Fibroblast of the aortic adventitia (primary cell): ENCODE measurements at regions not wholly inside any gene's neighbourhood (a gene's known extent, or its start where the extent isn't known, plus 50 kb on each side); places are given as distances from the start of the nearest gene placed in this dataset.

Experiments used
- DNase-seq: peaks from one replicate; pipeline ENCODE4 v3.0.0-alpha.2; 2010; ENCODE audit warnings: low read depth
- H3K4me3 ChIP-seq: 2 replicates; pipeline ENCODE4 v1.5.1; 2011; ENCODE audit warnings: low read depth, mild to moderate bottlenecking, control low read depth, low read length, moderate library complexity
- TF ChIP-seq, protein P1 (sequence below): IDR thresholded peaks from 2 replicates; pipeline ENCODE4 v1.5.1; 2011; ENCODE audit warnings: mild to moderate bottlenecking, low read length, control low read depth, inconsistent platforms; ENCODE audit not compliant: insufficient read depth

DNA sequence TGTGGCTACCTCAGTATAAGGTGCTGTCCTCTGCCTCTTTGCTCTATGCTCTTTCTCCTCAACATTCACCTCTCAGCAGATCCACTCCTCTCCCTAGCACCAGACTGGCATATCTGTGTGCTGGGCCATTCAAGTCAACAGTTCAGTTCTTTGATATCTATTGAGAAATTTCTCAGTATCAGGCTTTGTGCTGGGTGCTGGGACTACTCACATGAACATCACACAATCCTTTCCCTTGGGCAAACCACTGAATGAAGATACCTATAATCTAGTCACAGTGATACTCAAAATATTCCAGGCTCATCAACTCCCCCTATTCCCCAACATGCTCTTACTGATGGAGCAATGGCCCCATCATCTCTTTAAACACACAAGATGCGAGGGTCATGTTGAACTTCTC lies 120.8 kb downstream of the RPL22L1 start:
- H3K4me3 ChIP-seq = no peak overlapping the region
- DNase-seq = no peak
- TF ChIP-seq, protein P1, sequence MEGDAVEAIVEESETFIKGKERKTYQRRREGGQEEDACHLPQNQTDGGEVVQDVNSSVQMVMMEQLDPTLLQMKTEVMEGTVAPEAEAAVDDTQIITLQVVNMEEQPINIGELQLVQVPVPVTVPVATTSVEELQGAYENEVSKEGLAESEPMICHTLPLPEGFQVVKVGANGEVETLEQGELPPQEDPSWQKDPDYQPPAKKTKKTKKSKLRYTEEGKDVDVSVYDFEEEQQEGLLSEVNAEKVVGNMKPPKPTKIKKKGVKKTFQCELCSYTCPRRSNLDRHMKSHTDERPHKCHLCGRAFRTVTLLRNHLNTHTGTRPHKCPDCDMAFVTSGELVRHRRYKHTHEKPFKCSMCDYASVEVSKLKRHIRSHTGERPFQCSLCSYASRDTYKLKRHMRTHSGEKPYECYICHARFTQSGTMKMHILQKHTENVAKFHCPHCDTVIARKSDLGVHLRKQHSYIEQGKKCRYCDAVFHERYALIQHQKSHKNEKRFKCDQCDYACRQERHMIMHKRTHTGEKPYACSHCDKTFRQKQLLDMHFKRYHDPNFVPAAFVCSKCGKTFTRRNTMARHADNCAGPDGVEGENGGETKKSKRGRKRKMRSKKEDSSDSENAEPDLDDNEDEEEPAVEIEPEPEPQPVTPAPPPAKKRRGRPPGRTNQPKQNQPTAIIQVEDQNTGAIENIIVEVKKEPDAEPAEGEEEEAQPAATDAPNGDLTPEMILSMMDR = no peak

DNA sequence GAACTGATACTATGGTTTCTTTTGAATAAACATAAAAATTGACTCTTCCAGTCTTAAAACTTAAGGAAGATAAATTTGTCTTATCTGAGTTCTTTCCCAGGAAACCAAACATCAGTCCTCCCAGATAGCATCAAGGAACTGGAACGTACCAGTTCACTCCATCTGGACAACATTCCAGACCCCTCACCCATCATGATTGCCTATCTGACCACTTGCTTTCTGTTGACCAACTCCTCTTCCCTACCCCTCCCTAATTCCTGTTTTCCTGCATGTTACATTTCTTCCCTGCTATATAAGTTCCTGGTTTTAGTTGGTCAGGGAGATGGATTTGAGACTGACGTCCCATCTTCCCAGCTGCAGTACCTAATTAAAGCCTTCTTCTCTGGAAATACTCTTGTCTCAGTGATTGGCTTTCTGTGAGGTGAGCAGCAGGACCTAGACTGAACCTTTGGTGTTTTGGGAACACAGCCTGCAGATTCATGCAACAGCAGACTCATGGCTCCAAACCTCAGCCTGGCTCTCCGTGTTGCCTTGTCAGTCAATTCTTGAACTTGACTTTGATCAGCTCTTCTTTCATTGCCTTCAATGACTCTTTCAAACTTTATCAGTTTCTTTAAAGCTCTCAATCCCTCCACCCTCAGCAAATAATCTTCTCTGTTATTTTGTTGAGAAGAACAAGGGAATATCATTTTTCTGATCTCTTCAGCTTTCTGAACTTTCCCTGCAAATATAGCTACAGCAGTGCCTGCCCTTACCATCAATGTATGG lies 123.6 kb downstream of the RPL22L1 start:
- peak; percentile 88 for DNase-seq
- no peak overlapping the region for H3K4me3 ChIP-seq
- TF ChIP-seq, protein P1 = no peak

DNA sequence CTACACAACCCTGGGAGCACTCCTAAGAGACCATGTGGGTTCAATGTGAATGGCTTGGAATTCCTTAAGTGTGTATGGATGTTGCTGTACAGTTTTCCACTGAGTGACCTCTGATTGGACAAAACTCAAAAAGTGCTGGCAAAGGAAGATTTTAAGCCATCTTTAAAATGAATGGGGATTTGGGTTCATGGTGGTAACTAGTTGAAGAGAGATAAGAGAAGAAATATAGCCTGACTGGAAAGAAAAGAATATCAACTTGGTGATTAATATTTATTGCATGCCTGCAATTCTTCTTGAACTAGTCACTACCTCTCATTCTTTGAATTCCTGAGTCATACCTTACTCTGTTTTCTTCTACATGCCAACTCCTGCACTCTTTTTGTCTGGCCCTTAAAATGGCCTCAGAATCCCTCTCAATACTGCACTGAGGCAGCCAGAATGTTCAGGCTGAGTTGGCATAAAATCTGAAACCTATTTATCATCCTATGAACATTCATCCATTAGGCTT lies 124.7 kb downstream of the RPL22L1 start:
- DNase-seq = peak; percentile 99
- TF ChIP-seq, protein P1 = no peak
- no peak overlapping the region for H3K4me3 ChIP-seq

- TF ChIP-seq, protein P1 = no peak
- H3K4me3 ChIP-seq = no peak overlapping the region
- no peak for DNase-seq
These were observed 128.1 kb downstream of the RPL22L1 start for GRCh38 chr3:170741756-170742529.

DNA sequence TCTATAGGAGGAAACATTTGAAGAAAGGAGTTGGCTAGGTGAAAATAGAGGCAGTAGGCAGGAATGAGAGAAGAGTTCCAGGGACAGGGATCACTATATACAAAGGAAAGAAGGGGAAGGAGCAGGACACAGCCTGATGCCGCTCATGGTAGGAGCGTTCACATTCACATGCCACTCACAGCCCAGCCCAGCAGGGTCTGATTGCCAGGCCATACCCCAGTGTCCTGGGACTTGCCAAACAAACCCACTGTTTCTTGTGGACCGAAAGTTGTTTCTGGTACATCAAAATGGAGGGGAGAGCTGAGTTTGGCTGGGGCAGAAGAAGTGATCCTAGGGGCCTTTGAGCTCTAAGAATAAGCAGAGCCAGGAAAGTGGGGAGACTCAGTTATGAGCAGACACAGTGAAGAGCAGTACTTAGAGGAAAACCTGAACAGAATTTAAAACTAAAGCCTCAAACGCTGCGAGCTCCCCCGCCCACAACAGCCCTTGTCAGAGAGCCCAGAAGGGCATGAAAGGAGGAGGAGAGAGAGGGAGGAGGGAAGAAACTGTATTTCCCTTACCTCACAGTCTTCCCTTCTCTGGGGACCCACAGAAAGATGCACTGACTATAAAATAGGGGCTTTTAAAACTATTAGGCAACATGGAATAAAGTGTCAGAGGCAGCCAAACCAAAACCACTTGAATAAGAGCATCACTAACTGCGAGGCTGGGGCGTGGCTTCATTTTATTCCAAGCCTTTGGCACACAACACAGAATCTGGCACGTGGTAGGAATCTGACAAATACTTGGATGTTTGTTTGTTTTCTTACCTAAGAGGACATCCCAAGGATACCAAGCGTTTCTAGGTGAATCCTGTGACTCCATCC lies 129.0 kb downstream of the RPL22L1 start:
- TF ChIP-seq, protein P1 = no peak
- peak overlapping the region; percentile 51 for H3K4me3 ChIP-seq
- peak; percentile 98 for DNase-seq

- peak overlapping the region; percentile 51 for H3K4me3 ChIP-seq
- no peak for DNase-seq
- TF ChIP-seq, protein P1 = no peak
These were observed 129.7 kb downstream of the RPL22L1 start for GRCh38 chr3:170740285-170740684.
